CD4-positive, alpha-beta T cell treated with Interleukin-17A for 4 hours (primary cell): ENCODE measurements at regions not wholly inside any gene's neighbourhood (a gene's known extent, or its start where the extent isn't known, plus 50 kb on each side); places are given as distances from the start of the nearest gene placed in this dataset.
A peak's percentile ranks its signal among the peaks of the same experiment; 100 is the strongest.

Source experiments
- DNase-seq: peaks from one replicate; pipeline ENCODE4 v3.0.0-alpha.2; 2020; ENCODE audit warnings: mixed read lengths

- DNase-seq, result peak; percentile 59
Observed at GRCh38 chr22:22745225-22746060, 101.0 kb downstream of the GGTLC2 start.

- no peak for DNase-seq
Observed at GRCh38 chr22:22746061-22746962, 101.9 kb downstream of the GGTLC2 start.

- no peak for DNase-seq
Observed at GRCh38 chr22:22746963-22747933, 102.8 kb downstream of the GGTLC2 start.

- DNase-seq, result peak; percentile 58
Observed at GRCh38 chr22:22748297-22748743, 103.9 kb downstream of the GGTLC2 start.

- DNase-seq, result no peak
Observed at GRCh38 chr22:22748756-22749155, 104.3 kb downstream of the GGTLC2 start.

- no peak for DNase-seq
Observed at GRCh38 chr22:22749167-22749758, 104.8 kb downstream of the GGTLC2 start.

- DNase-seq, result no peak
Observed at GRCh38 chr22:22750335-22751042, 106.1 kb downstream of the GGTLC2 start.

- DNase-seq, result no peak
Observed at GRCh38 chr22:22751043-22751603, 106.7 kb downstream of the GGTLC2 start.

GRCh38 chr22:22752199-22752555, 107.8 kb downstream of the GGTLC2 start:
- DNase-seq, result no peak

- DNase-seq, result peak; percentile 58
Observed at GRCh38 chr22:22752556-22753477, 108.4 kb downstream of the GGTLC2 start.

GRCh38 chr22:22753526-22754267, 109.3 kb downstream of the GGTLC2 start:
- DNase-seq, result peak; percentile 88

GRCh38 chr22:22754268-22754657, 109.8 kb downstream of the GGTLC2 start:
- no peak for DNase-seq

- no peak for DNase-seq
Observed at GRCh38 chr22:22754961-22755777, 110.8 kb downstream of the GGTLC2 start.

- DNase-seq, result no peak
Observed at GRCh38 chr22:22755778-22756100, 111.3 kb downstream of the GGTLC2 start.

GRCh38 chr22:22756109-22756508, 111.7 kb downstream of the GGTLC2 start:
- no peak for DNase-seq

- DNase-seq, result peak; percentile 22
Observed at GRCh38 chr22:22756551-22757201, 112.3 kb downstream of the GGTLC2 start.

GRCh38 chr22:22758101-22758807, 113.8 kb downstream of the GGTLC2 start:
- peak; percentile 35 for DNase-seq
